ENCODE measurements at regions not wholly inside any gene's neighbourhood (a gene's known extent, or its start where the extent isn't known, plus 50 kb on each side); places are given as distances from the start of the nearest gene placed in this dataset.

DNA sequence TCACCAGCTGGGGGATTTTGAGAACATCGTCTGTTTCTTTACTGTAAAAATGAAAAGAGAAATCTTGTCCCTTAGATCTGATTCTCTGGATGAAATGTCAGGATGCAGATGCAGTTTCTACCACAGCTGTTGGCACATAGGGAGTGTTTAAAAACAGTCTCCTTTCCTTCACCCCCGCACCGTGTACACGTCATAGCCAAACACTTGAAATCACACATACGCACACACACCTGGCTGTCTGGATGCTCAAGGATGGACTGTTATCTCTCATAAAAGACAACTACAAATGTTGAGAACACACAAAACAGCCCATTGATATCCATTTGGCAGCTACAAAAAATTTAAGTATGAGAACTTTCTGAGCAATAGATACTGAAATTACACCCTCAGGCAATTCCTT lies 275.8 kb upstream of the CLNK start:
- Histone ChIP-seq H3K27me3 (ENCODE audit: control insufficient read depth in 4 of 4, insufficient read depth in 4 of 4, low read length in 3 of 4) (no peaks in the 10 kb centered on the region), H3K36me3 (ENCODE audit: control insufficient read depth in 4 of 4, insufficient read depth in 3 of 4, low read depth in 1 of 4, low read length in 3 of 4) (no peaks in the 10 kb centered on the region), H3K9ac (ENCODE audit: low read depth in 1 of 2, low read length in 2 of 2) (no peak overlapping the region), H3K27ac (ENCODE audit: low read depth in 1 of 2, low read length in 2 of 2) (no peak overlapping the region), H3K9me3 (ENCODE audit: control insufficient read depth in 4 of 4, low read length in 3 of 4) (no peaks in the 10 kb centered on the region), H3K4me1 (ENCODE audit: control insufficient read depth in 4 of 4, insufficient read depth in 4 of 4, low read length in 3 of 4) (no peaks in the 10 kb centered on the region), H3K4me3 (ENCODE audit: low read depth in 1 of 3, low read length in 3 of 3) (no peak overlapping the region)
- 67% methylated on average over 5 of the region's 5 CpGs for WGBS
- DNase-seq (ENCODE audit: low spot score), result no peak
- TF ChIP-seq, protein P1, sequence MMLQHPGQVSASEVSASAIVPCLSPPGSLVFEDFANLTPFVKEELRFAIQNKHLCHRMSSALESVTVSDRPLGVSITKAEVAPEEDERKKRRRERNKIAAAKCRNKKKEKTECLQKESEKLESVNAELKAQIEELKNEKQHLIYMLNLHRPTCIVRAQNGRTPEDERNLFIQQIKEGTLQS (IDR thresholded peaks at IDR 0.05), result no peak
- no peak for TF ChIP-seq FOXA2 (IDR thresholded peaks at IDR 0.05)
- no peak for TF ChIP-seq HNF4G (IDR thresholded peaks at IDR 0.05)
- no peak for TF ChIP-seq JUND (IDR thresholded peaks at IDR 0.05)
- no peak for TF ChIP-seq HNF4A (conservative IDR thresholded peaks at IDR 0.05)
- no peak for TF ChIP-seq RXRA (IDR thresholded peaks at IDR 0.05)

DNA sequence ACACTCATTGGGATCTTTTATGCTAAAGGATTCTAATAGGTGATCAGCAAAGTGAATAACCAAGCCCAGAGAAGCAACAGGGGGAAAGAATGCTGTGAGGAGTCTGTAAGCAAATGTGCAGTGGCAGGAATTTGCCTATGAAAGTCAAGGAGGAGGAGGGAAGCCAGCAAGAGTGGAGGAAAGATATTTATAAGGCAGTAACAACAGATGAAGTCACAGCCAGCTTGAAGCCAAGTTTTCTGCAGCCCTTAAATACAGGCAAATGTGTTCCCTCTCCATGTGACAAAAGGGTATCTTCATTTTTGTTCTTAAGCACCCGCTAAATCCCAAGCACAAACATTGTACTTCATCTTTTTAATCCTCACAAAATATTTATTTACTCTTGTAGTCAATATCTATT lies 275.0 kb upstream of the CLNK start:
- 59% methylated on average over 1 of the region's 1 CpG for WGBS
- Histone ChIP-seq H3K9me3 (ENCODE audit: control insufficient read depth in 4 of 4, low read length in 3 of 4) (no peaks in the 10 kb centered on the region), H3K9ac (ENCODE audit: low read depth in 1 of 2, low read length in 2 of 2) (no peak overlapping the region), H3K36me3 (ENCODE audit: control insufficient read depth in 4 of 4, insufficient read depth in 3 of 4, low read depth in 1 of 4, low read length in 3 of 4) (no peaks in the 10 kb centered on the region), H3K4me1 (ENCODE audit: control insufficient read depth in 4 of 4, insufficient read depth in 4 of 4, low read length in 3 of 4) (no peaks in the 10 kb centered on the region), H3K27ac (ENCODE audit: low read depth in 1 of 2, low read length in 2 of 2) (no peak overlapping the region), H3K4me3 (ENCODE audit: low read depth in 1 of 3, low read length in 3 of 3) (no peak overlapping the region), H3K27me3 (ENCODE audit: control insufficient read depth in 4 of 4, insufficient read depth in 4 of 4, low read length in 3 of 4) (no peaks in the 10 kb centered on the region)
- TF ChIP-seq HNF4A (conservative IDR thresholded peaks at IDR 0.05), result no peak
- no peak for TF ChIP-seq GABPA (IDR thresholded peaks at IDR 0.05 in 1 of 2, conservative IDR thresholded peaks at IDR 0.05 in 1 of 2)
- TF ChIP-seq, protein P1 (IDR thresholded peaks at IDR 0.05), result no peak
- TF ChIP-seq TAF1 (conservative IDR thresholded peaks at IDR 0.05), result no peak
- no peak for TF ChIP-seq FOXA2 (IDR thresholded peaks at IDR 0.05)
- no peak for TF ChIP-seq FOXA1 (IDR thresholded peaks at IDR 0.05)
- TF ChIP-seq, protein P2, sequence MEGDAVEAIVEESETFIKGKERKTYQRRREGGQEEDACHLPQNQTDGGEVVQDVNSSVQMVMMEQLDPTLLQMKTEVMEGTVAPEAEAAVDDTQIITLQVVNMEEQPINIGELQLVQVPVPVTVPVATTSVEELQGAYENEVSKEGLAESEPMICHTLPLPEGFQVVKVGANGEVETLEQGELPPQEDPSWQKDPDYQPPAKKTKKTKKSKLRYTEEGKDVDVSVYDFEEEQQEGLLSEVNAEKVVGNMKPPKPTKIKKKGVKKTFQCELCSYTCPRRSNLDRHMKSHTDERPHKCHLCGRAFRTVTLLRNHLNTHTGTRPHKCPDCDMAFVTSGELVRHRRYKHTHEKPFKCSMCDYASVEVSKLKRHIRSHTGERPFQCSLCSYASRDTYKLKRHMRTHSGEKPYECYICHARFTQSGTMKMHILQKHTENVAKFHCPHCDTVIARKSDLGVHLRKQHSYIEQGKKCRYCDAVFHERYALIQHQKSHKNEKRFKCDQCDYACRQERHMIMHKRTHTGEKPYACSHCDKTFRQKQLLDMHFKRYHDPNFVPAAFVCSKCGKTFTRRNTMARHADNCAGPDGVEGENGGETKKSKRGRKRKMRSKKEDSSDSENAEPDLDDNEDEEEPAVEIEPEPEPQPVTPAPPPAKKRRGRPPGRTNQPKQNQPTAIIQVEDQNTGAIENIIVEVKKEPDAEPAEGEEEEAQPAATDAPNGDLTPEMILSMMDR (IDR thresholded peaks at IDR 0.05; ENCODE audit: low read depth, low read length, missing input control), result no peak
- TF ChIP-seq, protein P3, sequence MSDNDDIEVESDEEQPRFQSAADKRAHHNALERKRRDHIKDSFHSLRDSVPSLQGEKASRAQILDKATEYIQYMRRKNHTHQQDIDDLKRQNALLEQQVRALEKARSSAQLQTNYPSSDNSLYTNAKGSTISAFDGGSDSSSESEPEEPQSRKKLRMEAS (IDR thresholded peaks at IDR 0.05), result no peak
- TF ChIP-seq, protein P4, sequence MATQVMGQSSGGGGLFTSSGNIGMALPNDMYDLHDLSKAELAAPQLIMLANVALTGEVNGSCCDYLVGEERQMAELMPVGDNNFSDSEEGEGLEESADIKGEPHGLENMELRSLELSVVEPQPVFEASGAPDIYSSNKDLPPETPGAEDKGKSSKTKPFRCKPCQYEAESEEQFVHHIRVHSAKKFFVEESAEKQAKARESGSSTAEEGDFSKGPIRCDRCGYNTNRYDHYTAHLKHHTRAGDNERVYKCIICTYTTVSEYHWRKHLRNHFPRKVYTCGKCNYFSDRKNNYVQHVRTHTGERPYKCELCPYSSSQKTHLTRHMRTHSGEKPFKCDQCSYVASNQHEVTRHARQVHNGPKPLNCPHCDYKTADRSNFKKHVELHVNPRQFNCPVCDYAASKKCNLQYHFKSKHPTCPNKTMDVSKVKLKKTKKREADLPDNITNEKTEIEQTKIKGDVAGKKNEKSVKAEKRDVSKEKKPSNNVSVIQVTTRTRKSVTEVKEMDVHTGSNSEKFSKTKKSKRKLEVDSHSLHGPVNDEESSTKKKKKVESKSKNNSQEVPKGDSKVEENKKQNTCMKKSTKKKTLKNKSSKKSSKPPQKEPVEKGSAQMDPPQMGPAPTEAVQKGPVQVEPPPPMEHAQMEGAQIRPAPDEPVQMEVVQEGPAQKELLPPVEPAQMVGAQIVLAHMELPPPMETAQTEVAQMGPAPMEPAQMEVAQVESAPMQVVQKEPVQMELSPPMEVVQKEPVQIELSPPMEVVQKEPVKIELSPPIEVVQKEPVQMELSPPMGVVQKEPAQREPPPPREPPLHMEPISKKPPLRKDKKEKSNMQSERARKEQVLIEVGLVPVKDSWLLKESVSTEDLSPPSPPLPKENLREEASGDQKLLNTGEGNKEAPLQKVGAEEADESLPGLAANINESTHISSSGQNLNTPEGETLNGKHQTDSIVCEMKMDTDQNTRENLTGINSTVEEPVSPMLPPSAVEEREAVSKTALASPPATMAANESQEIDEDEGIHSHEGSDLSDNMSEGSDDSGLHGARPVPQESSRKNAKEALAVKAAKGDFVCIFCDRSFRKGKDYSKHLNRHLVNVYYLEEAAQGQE (IDR thresholded peaks at IDR 0.05), result no peak
- TF ChIP-seq RAD21 (IDR thresholded peaks at IDR 0.05), result no peak
- TF ChIP-seq EGR1 (IDR thresholded peaks at IDR 0.05; ENCODE audit: low read depth in 2 of 2), result no peak
- no peak for TF ChIP-seq JUND (IDR thresholded peaks at IDR 0.05)
- no peak for TF ChIP-seq RXRA (IDR thresholded peaks at IDR 0.05)
- TF ChIP-seq, protein P5, sequence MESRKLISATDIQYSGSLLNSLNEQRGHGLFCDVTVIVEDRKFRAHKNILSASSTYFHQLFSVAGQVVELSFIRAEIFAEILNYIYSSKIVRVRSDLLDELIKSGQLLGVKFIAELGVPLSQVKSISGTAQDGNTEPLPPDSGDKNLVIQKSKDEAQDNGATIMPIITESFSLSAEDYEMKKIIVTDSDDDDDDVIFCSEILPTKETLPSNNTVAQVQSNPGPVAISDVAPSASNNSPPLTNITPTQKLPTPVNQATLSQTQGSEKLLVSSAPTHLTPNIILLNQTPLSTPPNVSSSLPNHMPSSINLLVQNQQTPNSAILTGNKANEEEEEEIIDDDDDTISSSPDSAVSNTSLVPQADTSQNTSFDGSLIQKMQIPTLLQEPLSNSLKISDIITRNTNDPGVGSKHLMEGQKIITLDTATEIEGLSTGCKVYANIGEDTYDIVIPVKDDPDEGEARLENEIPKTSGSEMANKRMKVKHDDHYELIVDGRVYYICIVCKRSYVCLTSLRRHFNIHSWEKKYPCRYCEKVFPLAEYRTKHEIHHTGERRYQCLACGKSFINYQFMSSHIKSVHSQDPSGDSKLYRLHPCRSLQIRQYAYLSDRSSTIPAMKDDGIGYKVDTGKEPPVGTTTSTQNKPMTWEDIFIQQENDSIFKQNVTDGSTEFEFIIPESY (IDR thresholded peaks at IDR 0.05), result no peak
- no peak for TF ChIP-seq NR2F2 (IDR thresholded peaks at IDR 0.05)
- no peak for DNase-seq (ENCODE audit: low spot score)

All from liver (tissue), 8 donors.